ENCODE measurements at regions not wholly inside any gene's neighbourhood (a gene's known extent, or its start where the extent isn't known, plus 50 kb on each side); places are given as distances from the start of the nearest gene placed in this dataset.

DNA sequence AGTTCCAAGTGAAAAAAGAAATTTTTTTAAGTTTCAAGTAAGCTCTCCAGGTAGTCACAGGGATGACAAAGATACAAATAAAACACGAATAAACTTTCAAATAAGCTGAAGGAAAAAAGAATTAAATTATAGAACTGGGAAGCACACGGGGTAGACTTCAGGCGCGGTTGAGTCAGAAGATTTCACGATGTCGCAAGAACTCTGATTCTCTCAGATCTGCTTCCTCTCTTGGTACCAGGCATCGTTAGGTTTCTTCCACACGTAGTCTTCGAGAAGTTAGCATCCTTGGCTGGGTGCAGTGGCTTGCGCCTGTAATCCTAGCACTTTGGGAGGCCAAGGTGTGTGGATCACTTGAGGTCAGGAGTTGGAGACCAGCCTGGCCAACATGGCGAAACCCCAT is 784.1 kb upstream of the RBFOX1 start:
- Histone ChIP-seq H3K9me2 (ENCODE audit: insufficient read depth, low read length) (no peaks in the 10 kb centered on the region), H2AFZ (ENCODE audit: low read length) (no peak overlapping the region), H3K9me3 (ENCODE audit: low read length) (no peaks in the 10 kb centered on the region), H3K4me2 (ENCODE audit: low read length) (no peak overlapping the region), H3K4me1 (ENCODE audit: insufficient read depth, low read length, poor library complexity, severe bottlenecking) (no peaks in the 10 kb centered on the region), H4K20me1 (ENCODE audit: insufficient read depth, low read length) (no peaks in the 10 kb centered on the region), H3K79me2 (ENCODE audit: insufficient read depth, low read depth, low read length) (no peaks in the 10 kb centered on the region), H3K27ac (ENCODE audit: low read depth, low read length, poor library complexity, severe bottlenecking) (no peak overlapping the region), H3K36me3 (ENCODE audit: insufficient read depth, low read length) (no peaks in the 10 kb centered on the region), H3K4me3 (ENCODE audit: low read depth, low read length, poor library complexity, severe bottlenecking) (no peak overlapping the region)
- ChIA-PET POLR2A (interaction anchor here (0.6 kb wide), 1 partner anchor 379 kb away, joined by 3 read pairs; no protein-coding TSS in a partner anchor), CTCF (ENCODE audit: unreplicated experiment) (no interaction called here)
- intact Hi-C loops (cut with micrococcal nuclease; ENCODE audit: unreplicated experiment) = no loop called here
- TF ChIP-seq, protein P1, sequence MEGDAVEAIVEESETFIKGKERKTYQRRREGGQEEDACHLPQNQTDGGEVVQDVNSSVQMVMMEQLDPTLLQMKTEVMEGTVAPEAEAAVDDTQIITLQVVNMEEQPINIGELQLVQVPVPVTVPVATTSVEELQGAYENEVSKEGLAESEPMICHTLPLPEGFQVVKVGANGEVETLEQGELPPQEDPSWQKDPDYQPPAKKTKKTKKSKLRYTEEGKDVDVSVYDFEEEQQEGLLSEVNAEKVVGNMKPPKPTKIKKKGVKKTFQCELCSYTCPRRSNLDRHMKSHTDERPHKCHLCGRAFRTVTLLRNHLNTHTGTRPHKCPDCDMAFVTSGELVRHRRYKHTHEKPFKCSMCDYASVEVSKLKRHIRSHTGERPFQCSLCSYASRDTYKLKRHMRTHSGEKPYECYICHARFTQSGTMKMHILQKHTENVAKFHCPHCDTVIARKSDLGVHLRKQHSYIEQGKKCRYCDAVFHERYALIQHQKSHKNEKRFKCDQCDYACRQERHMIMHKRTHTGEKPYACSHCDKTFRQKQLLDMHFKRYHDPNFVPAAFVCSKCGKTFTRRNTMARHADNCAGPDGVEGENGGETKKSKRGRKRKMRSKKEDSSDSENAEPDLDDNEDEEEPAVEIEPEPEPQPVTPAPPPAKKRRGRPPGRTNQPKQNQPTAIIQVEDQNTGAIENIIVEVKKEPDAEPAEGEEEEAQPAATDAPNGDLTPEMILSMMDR (conservative IDR thresholded peaks at IDR 0.05; ENCODE audit: low read length) = no peak
- TF ChIP-seq EZH2phosphoT487 (IDR thresholded peaks at IDR 0.05; ENCODE audit: borderline replicate concordance, low read depth, low read length) = no peak
- DNase-seq (ENCODE audit: low spot score) = no peak
- BruUV-seq (replicated peaks) = no TSS peak

DNA sequence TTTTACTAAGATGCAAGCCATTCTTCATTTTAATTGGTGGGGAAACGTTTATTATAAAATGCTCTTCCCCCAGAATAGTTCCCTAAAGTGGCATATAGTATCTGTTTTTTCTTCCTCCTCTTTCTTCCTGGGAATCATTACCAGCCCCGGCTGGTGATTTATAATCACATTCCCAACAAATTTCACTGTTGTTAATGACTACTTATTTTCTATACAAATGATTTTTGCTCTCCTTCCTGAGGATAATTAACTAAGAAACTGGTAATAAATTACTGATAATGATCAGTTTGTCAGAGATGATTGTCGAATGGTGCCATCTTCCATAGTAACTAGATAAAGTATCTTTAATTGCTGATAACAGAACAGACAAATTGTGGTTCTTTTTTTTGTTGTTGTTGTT is 785.5 kb upstream of the RBFOX1 start:
- no peak overlapping the region for H3K27ac ChIP-seq (ENCODE audit: low read depth, low read length, poor library complexity, severe bottlenecking)
- no peaks in the 10 kb centered on the region for H3K9me2 ChIP-seq (ENCODE audit: insufficient read depth, low read length)
- ChIA-PET CTCF (ENCODE audit: unreplicated experiment) (no interaction called here), POLR2A (interaction anchor here (0.7 kb wide), 1 partner anchor 1003 kb away, joined by 3 read pairs; no protein-coding TSS in a partner anchor)
- H2AFZ ChIP-seq (ENCODE audit: low read length) = no peak overlapping the region
- intact Hi-C loops (cut with micrococcal nuclease; ENCODE audit: unreplicated experiment) = no loop called here
- H3K4me3 ChIP-seq (ENCODE audit: low read depth, low read length, poor library complexity, severe bottlenecking) = no peak overlapping the region
- TF ChIP-seq, protein P1 (conservative IDR thresholded peaks at IDR 0.05; ENCODE audit: low read length) = no peak
- no peak overlapping the region for H3K4me2 ChIP-seq (ENCODE audit: low read length)
- BruUV-seq (replicated peaks) = no TSS peak
- H3K79me2 ChIP-seq (ENCODE audit: insufficient read depth, low read depth, low read length) = no peaks in the 10 kb centered on the region
- no peaks in the 10 kb centered on the region for H3K4me1 ChIP-seq (ENCODE audit: insufficient read depth, low read length, poor library complexity, severe bottlenecking)
- H3K9me3 ChIP-seq (ENCODE audit: low read length) = no peaks in the 10 kb centered on the region
- no peaks in the 10 kb centered on the region for H4K20me1 ChIP-seq (ENCODE audit: insufficient read depth, low read length)
- DNase-seq (ENCODE audit: low spot score) = no peak
- no peaks in the 10 kb centered on the region for H3K36me3 ChIP-seq (ENCODE audit: insufficient read depth, low read length)

DNA sequence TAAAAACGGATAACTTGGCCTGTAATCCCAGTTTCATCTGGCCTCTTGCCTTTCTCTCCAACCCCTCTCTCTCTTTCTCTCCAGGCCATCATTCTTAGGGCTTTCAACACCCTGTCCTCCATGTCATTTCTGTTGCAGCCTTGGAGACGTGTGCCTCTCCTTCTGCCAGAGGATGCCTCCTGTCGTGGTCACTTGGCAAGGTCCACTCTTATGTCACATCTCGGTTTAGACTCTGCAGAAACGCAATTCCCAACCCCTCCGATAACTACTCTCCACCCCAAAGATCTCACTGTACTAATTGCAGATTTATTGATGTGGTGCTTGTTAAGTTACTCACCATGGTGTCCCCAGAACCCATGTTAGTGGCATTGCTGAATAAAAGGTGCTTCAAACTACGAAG is 787.3 kb upstream of the RBFOX1 start:
- Histone ChIP-seq H3K4me1 (ENCODE audit: insufficient read depth, low read length, poor library complexity, severe bottlenecking) (no peaks in the 10 kb centered on the region), H3K9me3 (ENCODE audit: low read length) (no peaks in the 10 kb centered on the region), H3K4me3 (ENCODE audit: low read depth, low read length, poor library complexity, severe bottlenecking) (no peak overlapping the region), H3K36me3 (ENCODE audit: insufficient read depth, low read length) (no peaks in the 10 kb centered on the region), H2AFZ (ENCODE audit: low read length) (no peak overlapping the region), H4K20me1 (ENCODE audit: insufficient read depth, low read length) (no peaks in the 10 kb centered on the region), H3K27ac (ENCODE audit: low read depth, low read length, poor library complexity, severe bottlenecking) (no peak overlapping the region), H3K4me2 (ENCODE audit: low read length) (no peak overlapping the region), H3K79me2 (ENCODE audit: insufficient read depth, low read depth, low read length) (no peaks in the 10 kb centered on the region), H3K9me2 (ENCODE audit: insufficient read depth, low read length) (no peaks in the 10 kb centered on the region)
- intact Hi-C loops (cut with micrococcal nuclease; ENCODE audit: unreplicated experiment) = no loop called here
- POLR2A ChIA-PET = no interaction called here
- CTCF ChIA-PET (ENCODE audit: unreplicated experiment) = no interaction called here
- TF ChIP-seq, protein P1 (conservative IDR thresholded peaks at IDR 0.05; ENCODE audit: low read length) = no peak
- no peak for TF ChIP-seq EZH2phosphoT487 (IDR thresholded peaks at IDR 0.05; ENCODE audit: borderline replicate concordance, low read depth, low read length)
- BruUV-seq (replicated peaks) = no TSS peak
- DNase-seq (ENCODE audit: low spot score) = no peak
